ACC112 (cell line): ENCODE measurements at regions not wholly inside any gene's neighbourhood (a gene's known extent, or its start where the extent isn't known, plus 50 kb on each side); places are given as distances from the start of the nearest gene placed in this dataset.
"Not testable (repeated sequence)": the region's sequence is repeated elsewhere in the genome, so short reads cannot be mapped to it uniquely, and the experiment has no call there.

ENCODE experiments used
- H2AFZ ChIP-seq: fragments of 200-600 bp; sonication (generic); one replicate; pipeline ENCODE4 v1.6.0; 2017; ENCODE audit warnings: antibody characterized with exemption, low read length; ENCODE audit not compliant: unreplicated experiment
- H3K27ac ChIP-seq: fragments of 200-600 bp; sonication (generic); 2 replicates; pipeline ENCODE4 v1.5.1; 2014; ENCODE audit warnings: low read depth, mild to moderate bottlenecking, antibody characterized with exemption, low read length, moderate library complexity
- H3K27me3 ChIP-seq: fragments of 200-600 bp; sonication (generic); 2 replicates; pipeline ENCODE4 v1.6.1; 2014; ENCODE audit warnings: mild to moderate bottlenecking, antibody characterized with exemption, low read length, moderate library complexity, mixed read lengths; ENCODE audit not compliant: insufficient read depth
- H3K36me3 ChIP-seq: fragments of 200-600 bp; sonication (generic); 2 replicates; pipeline ENCODE4 v1.6.1; 2016; ENCODE audit warnings: mild to moderate bottlenecking, antibody characterized with exemption, low read length, moderate library complexity, mixed read lengths; ENCODE audit not compliant: insufficient read depth
- H3K4me1 ChIP-seq: fragments of 200-600 bp; sonication (generic); one replicate; pipeline ENCODE4 v1.6.1; 2016; ENCODE audit warnings: low read length, mixed read lengths; ENCODE audit not compliant: insufficient read depth, unreplicated experiment, control insufficient read depth
- H3K4me3 ChIP-seq: fragments of 200-600 bp; sonication (generic); 2 replicates; pipeline ENCODE4 v1.5.1; 2014; ENCODE audit warnings: mild to moderate bottlenecking, low read depth, low read length
- H3K79me2 ChIP-seq: fragments of 200-600 bp; sonication (generic); one replicate; pipeline ENCODE4 v1.6.0; 2016; ENCODE audit warnings: low read length; ENCODE audit not compliant: control insufficient read depth, unreplicated experiment, insufficient read depth

GRCh38 chr19:24004166-24004565, 82.8 kb upstream of the ZNF254 start:
- no peak overlapping the region for H2AFZ ChIP-seq
- no peaks in the 10 kb centered on the region for H3K4me1 ChIP-seq
- H3K4me3 ChIP-seq = no peak overlapping the region
- H3K27ac ChIP-seq = no peak overlapping the region
- H3K36me3 ChIP-seq = no peaks in the 10 kb centered on the region
- H3K79me2 ChIP-seq = no peaks in the 10 kb centered on the region
- H3K27me3 ChIP-seq = no peaks in the 10 kb centered on the region

GRCh38 chr19:24029941-24030636, 56.9 kb upstream of the ZNF254 start:
- H3K4me3 ChIP-seq = no peak overlapping the region
- H3K27ac ChIP-seq = no peak overlapping the region
- no peak overlapping the region for H2AFZ ChIP-seq
- H3K4me1 ChIP-seq = no peaks in the 10 kb centered on the region
- no peaks in the 10 kb centered on the region for H3K36me3 ChIP-seq
- H3K79me2 ChIP-seq = peaks cover 8% of the 10 kb centered on the region
- no peaks in the 10 kb centered on the region for H3K27me3 ChIP-seq

GRCh38 chr19:24032651-24033050, 54.3 kb upstream of the ZNF254 start:
- Histone ChIP-seq H3K4me1 (no peaks in the 10 kb centered on the region), H3K79me2 (peaks cover 29% of the 10 kb centered on the region), H3K36me3 (no peaks in the 10 kb centered on the region), H2AFZ (peak overlapping the region; percentile 50), H3K4me3 (peak overlapping the region; percentile 87; the same call in 1 of the 2 replicates), H3K27me3 (no peaks in the 10 kb centered on the region), H3K27ac (no peak overlapping the region)

GRCh38 chr19:24033301-24033962, 53.6 kb upstream of the ZNF254 start:
- Histone ChIP-seq H3K36me3 (peaks cover 4% of the 10 kb centered on the region; the same call in 1 of the 2 replicates), H3K27ac (peak overlapping the region; percentile 90), H3K27me3 (no peaks in the 10 kb centered on the region), H3K4me1 (no peaks in the 10 kb centered on the region), H3K79me2 (peaks cover 37% of the 10 kb centered on the region), H2AFZ (peak overlapping the region; percentile 77), H3K4me3 (peak overlapping the region; percentile 87)

GRCh38 chr19:24033963-24034342, 53.0 kb upstream of the ZNF254 start:
- Histone ChIP-seq H3K27ac (peak overlapping the region; percentile 90), H3K79me2 (peaks cover 42% of the 10 kb centered on the region), H3K27me3 (no peaks in the 10 kb centered on the region), H3K4me3 (peak overlapping the region; percentile 87), H3K36me3 (peaks cover 8% of the 10 kb centered on the region; the same call in 1 of the 2 replicates), H2AFZ (peak overlapping the region; percentile 77), H3K4me1 (no peaks in the 10 kb centered on the region)

- not testable (repeated sequence) for H3K4me1 ChIP-seq, H3K27me3 ChIP-seq, H3K27ac ChIP-seq, H2AFZ ChIP-seq
- H3K4me3 ChIP-seq = peak overlapping the region; percentile 87
- peaks cover 11% of the 10 kb centered on the region; the same call in 1 of the 2 replicates for H3K36me3 ChIP-seq
- H3K79me2 ChIP-seq = peaks cover 55% of the 10 kb centered on the region
Observed at GRCh38 chr19:24035261-24035880, 51.6 kb upstream of the ZNF254 start.
